ENCODE measurements at regions not wholly inside any gene's neighbourhood (a gene's known extent, or its start where the extent isn't known, plus 50 kb on each side); places are given as distances from the start of the nearest gene placed in this dataset.

GRCh38 chr13:63190219-63190618, 1774.6 kb upstream of the PCDH20 start:
- no peak for DNase-seq

GRCh38 chr13:63189712-63190111, 1774.1 kb upstream of the PCDH20 start:
- no peak for DNase-seq

- no peak for DNase-seq
These were observed 1769.0 kb upstream of the PCDH20 start for GRCh38 chr13:63184693-63185092.

- DNase-seq = no peak
These were observed 1759.9 kb upstream of the PCDH20 start for GRCh38 chr13:63175536-63175935.

GRCh38 chr13:63167699-63168337, 1752.2 kb upstream of the PCDH20 start:
- DNase-seq = no peak

GRCh38 chr13:63166345-63166744, 1750.7 kb upstream of the PCDH20 start:
- no peak for DNase-seq

GRCh38 chr13:63163903-63164302, 1748.3 kb upstream of the PCDH20 start:
- DNase-seq = no peak

GRCh38 chr13:63161219-63161618, 1745.6 kb upstream of the PCDH20 start:
- DNase-seq = no peak

GRCh38 chr13:63156816-63157215, 1741.2 kb upstream of the PCDH20 start:
- no peak for DNase-seq

GRCh38 chr13:63149375-63149774, 1733.7 kb upstream of the PCDH20 start:
- DNase-seq = no peak

- DNase-seq = no peak
These were observed 1723.6 kb upstream of the PCDH20 start for GRCh38 chr13:63139277-63139676.

- no peak for DNase-seq
These were observed 1714.3 kb upstream of the PCDH20 start for GRCh38 chr13:63129995-63130394.

GRCh38 chr13:63128716-63129115, 1713.1 kb upstream of the PCDH20 start:
- DNase-seq = no peak

- DNase-seq = no peak
These were observed 1709.2 kb upstream of the PCDH20 start for GRCh38 chr13:63124863-63125262.

- DNase-seq = no peak
These were observed 1705.2 kb upstream of the PCDH20 start for GRCh38 chr13:63120883-63121282.

GRCh38 chr13:63117710-63118109, 1702.1 kb upstream of the PCDH20 start:
- DNase-seq = no peak

GRCh38 chr13:63112799-63113395, 1697.2 kb upstream of the PCDH20 start:
- no peak for DNase-seq

GRCh38 chr13:63110466-63110865, 1694.8 kb upstream of the PCDH20 start:
- DNase-seq = no peak

GRCh38 chr13:63107179-63107943, 1691.7 kb upstream of the PCDH20 start:
- no peak for DNase-seq

GRCh38 chr13:63094717-63095116, 1679.1 kb upstream of the PCDH20 start:
- no peak for DNase-seq

GRCh38 chr13:63093907-63094469, 1678.3 kb upstream of the PCDH20 start:
- DNase-seq = no peak

GRCh38 chr13:63092456-63092855, 1676.8 kb upstream of the PCDH20 start:
- no peak for DNase-seq

GRCh38 chr13:63090524-63090923, 1674.9 kb upstream of the PCDH20 start:
- no peak for DNase-seq

- DNase-seq = no peak
These were observed 1672.6 kb upstream of the PCDH20 start for GRCh38 chr13:63088226-63088625.
